RWPE2 (cell line): ENCODE measurements at regions not wholly inside any gene's neighbourhood (a gene's known extent, or its start where the extent isn't known, plus 50 kb on each side); places are given as distances from the start of the nearest gene placed in this dataset.

Source experiments
- ATAC-seq: fragments of 200-7000 bp; cut with Tn5 transposase; 3 replicates; pipeline ENCODE4 v1.9.1; 2021; ENCODE audit warnings: low read depth
- DNase-seq: peaks from one replicate; pipeline ENCODE4 v3.0.0-alpha.2; 2020; ENCODE audit warnings: low spot score
- H3K27ac ChIP-seq: fragments of 450-650 bp; 2 replicates; pipeline ENCODE4 v1.5.1; 2017; ENCODE audit warnings: mild to moderate bottlenecking; ENCODE audit not compliant: poor library complexity, severe bottlenecking
- H3K27me3 ChIP-seq: fragments of 250-450 bp; sonication (Bioruptor Pico); 2 replicates; pipeline ENCODE4 v1.5.1; 2021; ENCODE audit warnings: mild to moderate bottlenecking, moderate library complexity; ENCODE audit not compliant: insufficient read depth, poor library complexity, severe bottlenecking
- H3K36me3 ChIP-seq: fragments of 250-450 bp; sonication (Bioruptor Pico); 2 replicates; pipeline ENCODE4 v1.5.1; 2020; ENCODE audit warnings: low read depth, mild to moderate bottlenecking, moderate library complexity
- H3K4me1 ChIP-seq: fragments of 250-450 bp; sonication (Bioruptor Pico); 2 replicates; pipeline ENCODE4 v1.5.1; 2021; ENCODE audit warnings: mild to moderate bottlenecking, moderate library complexity; ENCODE audit not compliant: insufficient read depth, poor library complexity, severe bottlenecking
- H3K4me3 ChIP-seq: fragments of 250-450 bp; sonication (Bioruptor Pico); 2 replicates; pipeline ENCODE4 v1.5.1; 2021; ENCODE audit warnings: mild to moderate bottlenecking, moderate library complexity; ENCODE audit not compliant: severe bottlenecking
- H3K9me3 ChIP-seq: fragments of 250-450 bp; sonication (Bioruptor Pico); 2 replicates; pipeline ENCODE4 v1.5.1; 2021; ENCODE audit warnings: mild to moderate bottlenecking, moderate library complexity; ENCODE audit not compliant: severe bottlenecking
- CTCF ChIP-seq: fragments of 450-650 bp; IDR thresholded peaks from one replicate; pipeline ENCODE4 v1.5.1; 2017; ENCODE audit warnings: mild to moderate bottlenecking, moderate library complexity; ENCODE audit not compliant: poor library complexity, severe bottlenecking

- no peak for DNase-seq
These were observed 175.9 kb upstream of the NXPH2 start for GRCh38 chr2:138956116-138956515.

GRCh38 chr2:138950486-138950885 lies 170.3 kb upstream of the NXPH2 start:
- DNase-seq (no peak), ATAC-seq (no peak)
- peaks cover 31% of the 10 kb centered on the region for H3K4me1 ChIP-seq
- H3K9me3 ChIP-seq, result no peaks in the 10 kb centered on the region
- H3K27me3 ChIP-seq, result peaks cover 2% of the 10 kb centered on the region
- H3K4me3 ChIP-seq, result no peak overlapping the region
- no peak for TF ChIP-seq CTCF
- peak overlapping the region; percentile 65 for H3K27ac ChIP-seq
- H3K36me3 ChIP-seq, result no peaks in the 10 kb centered on the region

More at GRCh38 chr2:138956116-138956515, 175.9 kb upstream of the NXPH2 start:
- no peak for TF ChIP-seq CTCF
- peak; percentile 33; the same call in 1 of the 3 replicates for ATAC-seq
- no peaks in the 10 kb centered on the region for H3K36me3 ChIP-seq
- no peak overlapping the region for H3K4me3 ChIP-seq
- no peaks in the 10 kb centered on the region for H3K4me1 ChIP-seq
- H3K27ac ChIP-seq, result no peak overlapping the region
- H3K9me3 ChIP-seq, result no peaks in the 10 kb centered on the region
- no peaks in the 10 kb centered on the region for H3K27me3 ChIP-seq

- Histone ChIP-seq H3K27me3 (peaks cover 11% of the 10 kb centered on the region), H3K27ac (peak overlapping the region; percentile 65), H3K36me3 (no peaks in the 10 kb centered on the region), H3K9me3 (no peaks in the 10 kb centered on the region), H3K4me1 (peaks cover 31% of the 10 kb centered on the region), H3K4me3 (no peak overlapping the region)
- TF ChIP-seq CTCF, result no peak
- ATAC-seq (peak; percentile 60), DNase-seq (no peak)
These were observed 169.3 kb upstream of the NXPH2 start for GRCh38 chr2:138949517-138949916.

DNA sequence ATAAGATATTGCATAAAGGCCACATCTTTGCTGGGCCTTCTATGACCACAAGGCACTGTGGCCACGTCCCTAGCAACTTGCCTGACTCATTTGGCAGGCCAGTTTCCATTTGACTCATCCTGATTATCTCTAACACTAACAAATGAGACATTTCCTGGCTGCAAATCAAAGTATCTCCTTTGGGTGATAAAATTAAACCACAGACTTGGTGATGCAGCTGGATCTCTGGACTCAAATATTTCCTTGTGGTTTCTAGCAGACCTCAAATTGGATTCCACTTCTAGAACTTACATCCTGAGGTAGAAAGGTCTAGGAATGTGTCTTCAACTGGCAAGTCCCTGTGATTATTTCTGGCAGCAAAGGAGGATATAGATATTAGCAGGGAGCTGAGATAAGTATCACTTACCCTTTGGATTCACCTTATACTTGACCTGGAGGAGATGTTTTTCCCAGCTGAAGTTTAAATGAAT lies 167.9 kb upstream of the NXPH2 start:
- H3K36me3 ChIP-seq, result no peaks in the 10 kb centered on the region
- no peaks in the 10 kb centered on the region for H3K9me3 ChIP-seq
- DNase-seq (peak; percentile 75), ATAC-seq (peak; percentile 92)
- peaks cover 16% of the 10 kb centered on the region for H3K27me3 ChIP-seq
- H3K4me1 ChIP-seq, result peaks cover 31% of the 10 kb centered on the region
- no peak for TF ChIP-seq CTCF
- peak overlapping the region; percentile 65 for H3K27ac ChIP-seq
- no peak overlapping the region for H3K4me3 ChIP-seq

- TF ChIP-seq CTCF, result no peak
- Histone ChIP-seq H3K27me3 (peaks cover 23% of the 10 kb centered on the region), H3K27ac (no peak overlapping the region), H3K4me3 (no peak overlapping the region), H3K9me3 (no peaks in the 10 kb centered on the region), H3K4me1 (peaks cover 11% of the 10 kb centered on the region), H3K36me3 (no peaks in the 10 kb centered on the region)
- ATAC-seq, result no peak
- no peak for DNase-seq
These were observed 163.3 kb upstream of the NXPH2 start for GRCh38 chr2:138943470-138943869.
